Lung (tissue), 12 donors: ENCODE measurements at regions not wholly inside any gene's neighbourhood (a gene's known extent, or its start where the extent isn't known, plus 50 kb on each side); places are given as distances from the start of the nearest gene placed in this dataset. TPM values are rescaled to one million over a fixed set of nuclear protein-coding genes. Genes with fewer than 3 reads are reported as not detected.

Experiments used
- ATAC-seq: fragments of 200-7000 bp; cut with Tn5 transposase; one replicate; pipeline ENCODE4 v1.9.1; 2020; ENCODE audit warnings: moderate number of reproducible peaks; ENCODE audit not compliant: insufficient read depth, low FRiP score
- DNase-seq, 3 donors: peaks; one replicate each; pipeline ENCODE4 v3.0.0-alpha.2; 2013 to 2017
- H3K27ac ChIP-seq, 2 donors: one replicate each; pipeline ENCODE4 v1.5.1; 2013; ENCODE audit warnings: mild to moderate bottlenecking in 2 of 2, moderate library complexity in 2 of 2, control low read depth in 1 of 2, inconsistent platforms in 1 of 2, low read depth in 1 of 2, low read length in 1 of 2
- H3K27me3 ChIP-seq, 3 donors: one replicate each; pipeline ENCODE4 v1.5.1; 2013; ENCODE audit warnings: low read length in 2 of 3; ENCODE audit not compliant: control insufficient read depth in 3 of 3, insufficient read depth in 3 of 3
- H3K36me3 ChIP-seq, 4 donors: one replicate each; pipeline ENCODE4 v1.5.1; 2013; ENCODE audit warnings: low read length in 4 of 4, mild to moderate bottlenecking in 1 of 4, moderate library complexity in 1 of 4; ENCODE audit not compliant: control insufficient read depth in 4 of 4, insufficient read depth in 4 of 4
- H3K4me1 ChIP-seq, 5 donors: one replicate each; pipeline ENCODE4 v1.5.1; 2013; ENCODE audit warnings: low read length in 5 of 5, mild to moderate bottlenecking in 2 of 5, moderate library complexity in 1 of 5; ENCODE audit not compliant: control insufficient read depth in 5 of 5, insufficient read depth in 5 of 5
- H3K4me3 ChIP-seq: one replicate; pipeline ENCODE4 v1.5.1; 2013; ENCODE audit warnings: mild to moderate bottlenecking, control low read depth, moderate library complexity
- H3K9ac ChIP-seq, 2 donors: one replicate each; pipeline ENCODE4 v1.5.1; 2013; ENCODE audit warnings: low read length in 2 of 2, control low read depth in 1 of 2; ENCODE audit not compliant: insufficient read depth in 1 of 2
- H3K9me3 ChIP-seq, 4 donors: one replicate each; pipeline ENCODE4 v1.5.1; 2013; ENCODE audit warnings: low read length in 3 of 4, mild to moderate bottlenecking in 1 of 4, moderate library complexity in 1 of 4; ENCODE audit not compliant: control insufficient read depth in 4 of 4, insufficient read depth in 3 of 4
- CTCF ChIP-seq: IDR thresholded peaks from 2 replicates; pipeline ENCODE4 v1.5.1; 2012; ENCODE audit warnings: mild to moderate bottlenecking; ENCODE audit errors: control extremely low read depth, extremely low read depth
- WGBS, 2 donors: extraction: QIAGEN DNeasy Blood & Tissue Kit; methylation state at CpG; one replicate each; pipeline ENCODE4 v1.1.7; 2013; 5-methylcytosine and 5-hydroxymethylcytosine counted together
- small RNA-seq: library from RNA; depleted of rRNA; stranded (forward); fragments of <200 nt; gene quantifications from one replicate; pipeline ENCODE3, GENCODE V24; 2014; ENCODE audit warnings: low replicate concordance
- donor health status: control.
- donor health status: control.
- donor health status: Bipolar disorder and iron deficiency.
- donor health status: healthy.
- donor health status: DM: yes; HTN: yes; CAD: no.

- Histone ChIP-seq H3K27me3 (peaks cover 0 to 2% (median 0%) of the 10 kb centered on the region in 3 donors), H3K36me3 (no peaks in the 10 kb centered on the region), H3K4me1 (no peaks in the 10 kb centered on the region), H3K27ac (no peak overlapping the region), H3K4me3 (no peak overlapping the region), H3K9ac (no peak overlapping the region), H3K9me3 (peaks cover 0 to 2% (median 0%) of the 10 kb centered on the region in 4 donors)
- no peak for DNase-seq
- TF ChIP-seq CTCF = no peak
- WGBS, 2 donors = 92 to 95% methylated on average over 4 of the region's 4 CpGs
- no peak for ATAC-seq
Observed at GRCh38 chrX:95152810-95153209, 1478.8 kb downstream of the FAM133A start.

GRCh38 chrX:95156566-95156965 lies 1482.6 kb downstream of the FAM133A start:
- no peak overlapping the region for H3K9ac ChIP-seq
- no peaks in the 10 kb centered on the region for H3K36me3 ChIP-seq
- TF ChIP-seq CTCF = no peak
- ATAC-seq (no peak), DNase-seq (no peak)
- no peak overlapping the region for H3K4me3 ChIP-seq
- no peaks in the 10 kb centered on the region for H3K4me1 ChIP-seq
- peaks cover 0 to 4% (median 0%) of the 10 kb centered on the region in 3 donors for H3K27me3 ChIP-seq
- H3K9me3 ChIP-seq = peaks cover 0 to 2% (median 0%) of the 10 kb centered on the region in 4 donors
- H3K27ac ChIP-seq = no peak overlapping the region

Small RNA genes in the stretch of these regions (small RNA-seq; reads per million reads assigned to genes)
- not detected for gene MIR548M
